DND-41 (cell line): ENCODE measurements at regions not wholly inside any gene's neighbourhood (a gene's known extent, or its start where the extent isn't known, plus 50 kb on each side); places are given as distances from the start of the nearest gene placed in this dataset.

Experiments used
- EZH2 ChIP-seq: IDR thresholded peaks from 3 replicates; pipeline ENCODE4 v1.6.1; 2012; ENCODE audit warnings: borderline replicate concordance, low read depth, mild to moderate bottlenecking, moderate library complexity, low read length, inconsistent platforms; ENCODE audit not compliant: severe bottlenecking
- TF ChIP-seq, protein P1 (sequence below): IDR thresholded peaks from 2 replicates; pipeline ENCODE4 v1.5.1; 2012; ENCODE audit warnings: borderline replicate concordance, low read length, moderate library complexity, mild to moderate bottlenecking; ENCODE audit not compliant: poor library complexity, severe bottlenecking; ENCODE audit errors: extremely low read depth

DNA sequence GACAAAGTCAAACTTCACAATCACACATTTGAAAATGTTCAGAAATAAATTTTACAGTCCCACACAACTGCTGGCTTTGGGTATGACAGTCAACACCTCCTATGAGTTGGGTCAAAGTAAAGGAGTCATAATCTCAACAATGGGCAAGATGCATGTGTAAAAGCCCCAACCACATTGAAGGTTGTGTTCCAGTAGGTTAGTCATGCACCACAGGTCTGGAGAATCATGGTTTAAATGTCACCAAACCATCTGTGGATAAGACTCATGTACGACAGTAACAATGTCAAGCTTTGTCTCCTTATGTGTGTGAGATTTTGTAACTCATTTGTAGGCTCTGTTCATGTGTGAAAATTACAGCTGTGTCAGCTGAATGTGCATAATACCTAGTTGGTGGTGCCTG lies 1065.7 kb upstream of the AMELY start:
- TF ChIP-seq, protein P1, sequence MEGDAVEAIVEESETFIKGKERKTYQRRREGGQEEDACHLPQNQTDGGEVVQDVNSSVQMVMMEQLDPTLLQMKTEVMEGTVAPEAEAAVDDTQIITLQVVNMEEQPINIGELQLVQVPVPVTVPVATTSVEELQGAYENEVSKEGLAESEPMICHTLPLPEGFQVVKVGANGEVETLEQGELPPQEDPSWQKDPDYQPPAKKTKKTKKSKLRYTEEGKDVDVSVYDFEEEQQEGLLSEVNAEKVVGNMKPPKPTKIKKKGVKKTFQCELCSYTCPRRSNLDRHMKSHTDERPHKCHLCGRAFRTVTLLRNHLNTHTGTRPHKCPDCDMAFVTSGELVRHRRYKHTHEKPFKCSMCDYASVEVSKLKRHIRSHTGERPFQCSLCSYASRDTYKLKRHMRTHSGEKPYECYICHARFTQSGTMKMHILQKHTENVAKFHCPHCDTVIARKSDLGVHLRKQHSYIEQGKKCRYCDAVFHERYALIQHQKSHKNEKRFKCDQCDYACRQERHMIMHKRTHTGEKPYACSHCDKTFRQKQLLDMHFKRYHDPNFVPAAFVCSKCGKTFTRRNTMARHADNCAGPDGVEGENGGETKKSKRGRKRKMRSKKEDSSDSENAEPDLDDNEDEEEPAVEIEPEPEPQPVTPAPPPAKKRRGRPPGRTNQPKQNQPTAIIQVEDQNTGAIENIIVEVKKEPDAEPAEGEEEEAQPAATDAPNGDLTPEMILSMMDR = no peak
- no peak for TF ChIP-seq EZH2
